Keratinocyte (primary cell): ENCODE measurements at regions not wholly inside any gene's neighbourhood (a gene's known extent, or its start where the extent isn't known, plus 50 kb on each side); places are given as distances from the start of the nearest gene placed in this dataset.

Source experiments
- DNase-seq: peaks from one replicate; pipeline ENCODE4 v3.0.0-alpha.2; 2011; ENCODE audit warnings: low read depth, missing footprints, low spot score
- FAIRE-seq: peaks from 2 replicates; lab custom pipeline; 2011; peaks lifted over from hg19 to GRCh38; lab: Jason Lieb, UNC
- H2AFZ ChIP-seq: 2 replicates; pipeline ENCODE4 v1.6.0; 2012; ENCODE audit warnings: low read length, control low read depth, inconsistent platforms; ENCODE audit not compliant: control insufficient read depth
- H3K27ac ChIP-seq: 2 replicates; pipeline ENCODE4 v1.5.1; 2011; ENCODE audit warnings: low read length; ENCODE audit not compliant: control insufficient read depth, insufficient read depth
- H3K27me3 ChIP-seq: 3 replicates; pipeline ENCODE4 v1.6.0; 2011; ENCODE audit warnings: low read length; ENCODE audit not compliant: control insufficient read depth, insufficient read depth; ENCODE audit errors: extremely low read depth
- H3K36me3 ChIP-seq, 2 experiments: 2 replicates in 1 of 2; 3 replicates in 1 of 2; pipeline ENCODE4 v1.5.1; 2011; ENCODE audit warnings: low read length in 2 of 2, mild to moderate bottlenecking in 1 of 2; ENCODE audit not compliant: control insufficient read depth in 2 of 2, insufficient read depth in 2 of 2; ENCODE audit errors: extremely low read depth in 1 of 2
- H3K4me1 ChIP-seq: 3 replicates; pipeline ENCODE4 v1.5.1; 2011; ENCODE audit warnings: low read length; ENCODE audit not compliant: control insufficient read depth, insufficient read depth; ENCODE audit errors: extremely low read depth
- H3K4me2 ChIP-seq: 3 replicates; pipeline ENCODE4 v1.6.0; 2011; ENCODE audit warnings: low read depth, low read length; ENCODE audit not compliant: control insufficient read depth, insufficient read depth; ENCODE audit errors: extremely low read depth
- H3K4me3 ChIP-seq, 3 experiments: fragments of 200-600 bp in 1 of 3; sonication (generic) in 1 of 3; 2 replicates in 2 of 3; 3 replicates in 1 of 3; pipeline ENCODE4 v1.5.1; 2011 to 2016; ENCODE audit warnings: low read length in 3 of 3, mild to moderate bottlenecking in 3 of 3, control low read depth in 2 of 3, inconsistent platforms in 1 of 3, low read depth in 1 of 3, mixed read lengths in 1 of 3, mixed run types in 1 of 3, moderate library complexity in 1 of 3; ENCODE audit not compliant: control insufficient read depth in 2 of 3, insufficient read depth in 2 of 3; ENCODE audit errors: extremely low read depth in 1 of 3
- H3K79me2 ChIP-seq: 2 replicates; pipeline ENCODE4 v1.6.0; 2012; ENCODE audit warnings: low read length; ENCODE audit not compliant: control insufficient read depth, insufficient read depth
- H3K9ac ChIP-seq: 3 replicates; pipeline ENCODE4 v1.6.0; 2011; ENCODE audit warnings: low read length; ENCODE audit not compliant: control insufficient read depth, insufficient read depth; ENCODE audit errors: extremely low read depth
- H3K9me1 ChIP-seq: 3 replicates; pipeline ENCODE4 v1.6.0; 2011; ENCODE audit warnings: low read length; ENCODE audit not compliant: control insufficient read depth, insufficient read depth; ENCODE audit errors: extremely low read depth
- H3K9me3 ChIP-seq: 2 replicates; pipeline ENCODE4 v1.5.1; 2012; ENCODE audit warnings: low read depth, low read length; ENCODE audit not compliant: control insufficient read depth
- H4K20me1 ChIP-seq: 3 replicates; pipeline ENCODE4 v1.6.0; 2011; ENCODE audit warnings: low read length; ENCODE audit not compliant: control insufficient read depth, insufficient read depth; ENCODE audit errors: extremely low read depth
- CTCF ChIP-seq, 3 experiments: IDR thresholded peaks in 1 of 3; conservative IDR thresholded peaks in 1 of 3; optimal IDR thresholded peaks in 1 of 3; 2 replicates in 2 of 3; 3 replicates in 1 of 3; pipeline versions ENCODE3 to v1.5.1; 2011; ENCODE audit warnings: low read length in 3 of 3, mild to moderate bottlenecking in 3 of 3, moderate library complexity in 2 of 3, control low read depth in 1 of 3, inconsistent platforms in 1 of 3; ENCODE audit not compliant: insufficient read depth in 2 of 3; ENCODE audit errors: extremely low read depth in 1 of 3
- EZH2 ChIP-seq: IDR thresholded peaks from one replicate; pipeline ENCODE4 v1.6.1; 2012; ENCODE audit warnings: inconsistent platforms, mild to moderate bottlenecking, low read length, moderate library complexity
- dilution Hi-C: fragments of 300-500 bp; cut with MboI; formaldehyde crosslinking; loops from one replicate; pipeline ENCODE4 v1.7.0; 2020; ENCODE audit warnings: low sequenced_read_pairs; ENCODE audit not compliant: extremely low pct_ligation_motif_present

GRCh38 chr2:22347306-22347705, 1037.7 kb upstream of the KLHL29 start:
- no peak overlapping the region for H3K4me2 ChIP-seq
- H3K9me1 ChIP-seq, result no peaks in the 10 kb centered on the region
- no peaks in the 10 kb centered on the region for H3K79me2 ChIP-seq
- no peaks in the 10 kb centered on the region for H3K27me3 ChIP-seq
- H3K4me1 ChIP-seq, result no peaks in the 10 kb centered on the region
- no peaks in the 10 kb centered on the region for H4K20me1 ChIP-seq
- H3K9me3 ChIP-seq, result no peaks in the 10 kb centered on the region
- no peak overlapping the region for H3K9ac ChIP-seq
- H3K27ac ChIP-seq, result no peak overlapping the region
- no peak for FAIRE-seq
- H3K4me3 ChIP-seq, result no peak overlapping the region
- TF ChIP-seq CTCF (optimal IDR thresholded peaks at IDR 0.05 in 1 of 3, IDR thresholded peaks at IDR 0.05 in 1 of 3, conservative IDR thresholded peaks at IDR 0.05 in 1 of 3; ENCODE audit: extremely low read depth in 1 of 3, insufficient read depth in 2 of 3, low read length in 3 of 3) (no peak), EZH2 (no peak)
- H2AFZ ChIP-seq, result no peak overlapping the region
- dilution Hi-C loops, result no loop called here
- no peak for DNase-seq
- no peaks in the 10 kb centered on the region for H3K36me3 ChIP-seq

- DNase-seq (no peak), FAIRE-seq (no peak)
- dilution Hi-C loops, result no loop called here
Measured at GRCh38 chr2:22350621-22351020, 1034.4 kb upstream of the KLHL29 start.

More at GRCh38 chr2:22350621-22351020, 1034.4 kb upstream of the KLHL29 start:
- Histone ChIP-seq H3K79me2 (no peaks in the 10 kb centered on the region), H3K4me1 (no peaks in the 10 kb centered on the region), H3K9me1 (no peaks in the 10 kb centered on the region), H3K9me3 (no peaks in the 10 kb centered on the region), H3K4me2 (no peak overlapping the region), H3K27ac (no peak overlapping the region), H3K36me3 (no peaks in the 10 kb centered on the region), H3K9ac (no peak overlapping the region), H2AFZ (no peak overlapping the region), H3K4me3 (no peak overlapping the region), H4K20me1 (no peaks in the 10 kb centered on the region), H3K27me3 (no peaks in the 10 kb centered on the region)
- TF ChIP-seq CTCF (optimal IDR thresholded peaks at IDR 0.05 in 1 of 3, IDR thresholded peaks at IDR 0.05 in 1 of 3, conservative IDR thresholded peaks at IDR 0.05 in 1 of 3; ENCODE audit: extremely low read depth in 1 of 3, insufficient read depth in 2 of 3, low read length in 3 of 3), result no peak
- no peak for TF ChIP-seq EZH2
